Dermis microvascular lymphatic vessel endothelial cell (primary cell): ENCODE measurements at regions not wholly inside any gene's neighbourhood (a gene's known extent, or its start where the extent isn't known, plus 50 kb on each side); places are given as distances from the start of the nearest gene placed in this dataset.
"Not testable (repeated sequence)": the region's sequence is repeated elsewhere in the genome, so short reads cannot be mapped to it uniquely, and the experiment has no call there.

Experiments used
- DNase-seq, 2 donors: peaks; one replicate each; pipeline versions ENCODE4 v3.0.0 to v3.0.0-alpha.2; 2010; ENCODE audit warnings: low read depth in 2 of 2

- no peak for DNase-seq
These were observed 267.8 kb downstream of the MED10 start for GRCh38 chr5:6110441-6111005.

DNA sequence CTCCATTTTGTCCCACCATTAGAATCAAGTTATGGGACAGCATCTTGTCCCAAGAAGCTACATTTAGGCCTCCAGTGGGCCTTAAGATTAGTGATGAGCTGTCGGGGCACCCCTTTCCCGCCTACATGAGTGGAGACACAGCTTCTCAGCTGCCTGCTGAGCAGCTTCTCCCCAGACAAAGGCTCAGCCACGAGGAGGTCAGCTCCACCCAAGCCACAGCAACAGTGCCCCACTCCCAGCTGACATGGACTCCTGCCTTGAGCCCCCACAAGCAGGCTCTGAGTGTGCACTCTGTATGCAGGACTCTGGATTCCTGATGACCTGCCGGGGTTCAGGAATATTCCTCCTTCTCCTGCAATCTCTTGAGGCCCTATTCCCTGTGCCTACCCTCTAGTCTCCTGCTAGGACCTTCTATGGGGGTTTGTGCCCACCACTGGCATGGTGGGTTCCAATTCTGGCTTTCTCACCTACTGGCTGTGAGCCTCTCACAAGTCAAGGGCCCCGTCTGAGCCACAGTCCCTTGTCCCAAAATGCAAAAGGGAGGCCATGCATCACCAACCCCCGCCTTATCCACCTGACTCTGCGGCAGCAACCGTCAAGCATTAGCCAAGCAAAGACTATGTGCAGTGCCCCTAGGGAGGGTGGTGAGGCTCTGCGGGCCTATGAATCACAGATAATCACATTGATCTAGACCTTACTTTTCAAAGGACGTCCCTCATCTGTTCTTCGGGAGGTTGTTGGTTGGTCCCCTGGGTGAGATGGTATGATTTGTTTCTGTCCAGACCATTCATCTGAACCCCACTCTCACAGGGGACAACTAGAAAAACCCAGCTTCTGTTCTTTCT, 269.1 kb downstream of the MED10 start:
- no peak for DNase-seq

DNA sequence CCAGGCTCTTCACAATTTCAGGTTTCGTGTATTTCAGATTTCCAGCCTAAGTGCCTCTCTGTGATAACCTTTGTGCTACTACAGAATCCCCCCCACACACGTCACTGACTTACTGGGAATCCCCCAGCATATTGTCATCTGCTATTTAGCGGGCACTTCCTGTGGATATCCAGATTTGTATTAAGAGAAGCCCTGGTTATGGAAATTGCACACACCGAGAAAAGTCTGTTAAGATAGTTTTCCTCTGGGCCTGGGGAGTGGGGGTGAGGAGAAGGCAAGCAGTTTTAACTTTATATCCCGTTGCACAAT, 269.9 kb downstream of the MED10 start:
- no peak for DNase-seq

- DNase-seq, result no peak
These were observed 270.4 kb downstream of the MED10 start for GRCh38 chr5:6107675-6108539.

DNA sequence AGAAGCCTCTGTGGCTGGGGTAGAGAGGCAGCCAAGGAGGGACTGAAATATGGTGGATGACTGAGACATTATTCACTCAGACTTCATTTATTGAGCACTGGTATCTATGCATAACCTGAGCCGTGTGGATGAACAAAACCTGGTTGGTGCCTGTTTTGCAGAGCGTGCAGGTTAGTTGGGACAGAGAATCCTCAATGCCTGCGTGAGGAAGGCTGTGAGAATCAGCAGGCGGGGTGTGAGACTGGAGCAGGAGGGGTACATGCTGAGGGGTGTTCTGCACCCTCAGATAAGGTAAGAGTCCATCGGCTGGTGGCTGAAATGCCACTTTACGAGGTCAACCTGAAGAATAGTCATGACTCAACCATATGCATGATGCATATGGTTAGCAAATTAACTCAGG, 271.6 kb downstream of the MED10 start:
- DNase-seq, result no peak

DNA sequence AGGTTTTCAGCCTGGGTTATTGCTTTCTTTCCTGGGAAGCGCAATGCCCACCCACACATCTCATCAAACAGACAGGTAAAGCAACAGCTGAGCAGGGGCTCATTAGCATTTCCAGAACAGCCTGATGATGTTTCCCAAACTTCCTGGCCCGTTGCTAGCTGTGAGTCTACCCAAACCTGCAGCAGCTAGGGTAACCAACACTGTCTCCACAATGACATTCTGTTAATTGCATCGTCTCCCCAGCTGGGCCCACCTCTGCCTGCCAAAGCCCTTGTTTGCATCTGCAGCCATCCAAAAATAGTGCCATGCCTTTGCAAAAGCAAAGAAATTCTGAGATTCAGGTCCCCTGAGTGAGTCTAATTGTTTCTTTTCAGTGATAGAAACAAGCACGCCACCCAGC, 273.0 kb downstream of the MED10 start:
- no peak for DNase-seq

DNA sequence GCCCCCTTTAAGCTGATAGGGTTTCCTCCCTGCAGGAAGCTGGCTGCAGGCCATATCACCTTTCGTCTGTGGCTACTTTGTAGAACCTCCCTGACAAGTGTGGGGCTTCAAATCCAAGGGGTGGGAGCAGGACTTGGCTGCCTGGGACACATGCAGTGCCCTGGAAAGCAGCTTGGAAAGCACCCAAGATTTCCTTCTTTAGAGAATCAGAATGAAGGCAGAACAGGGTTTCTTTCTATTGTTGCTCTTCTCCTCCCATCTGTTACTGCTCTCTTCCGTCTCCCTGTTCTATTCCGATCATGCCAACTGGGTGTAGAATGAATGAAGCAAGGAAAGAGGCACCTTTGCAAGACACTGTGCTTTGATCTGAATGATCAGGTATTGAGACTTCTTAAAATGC, 282.2 kb downstream of the MED10 start:
- DNase-seq, result no peak

DNA sequence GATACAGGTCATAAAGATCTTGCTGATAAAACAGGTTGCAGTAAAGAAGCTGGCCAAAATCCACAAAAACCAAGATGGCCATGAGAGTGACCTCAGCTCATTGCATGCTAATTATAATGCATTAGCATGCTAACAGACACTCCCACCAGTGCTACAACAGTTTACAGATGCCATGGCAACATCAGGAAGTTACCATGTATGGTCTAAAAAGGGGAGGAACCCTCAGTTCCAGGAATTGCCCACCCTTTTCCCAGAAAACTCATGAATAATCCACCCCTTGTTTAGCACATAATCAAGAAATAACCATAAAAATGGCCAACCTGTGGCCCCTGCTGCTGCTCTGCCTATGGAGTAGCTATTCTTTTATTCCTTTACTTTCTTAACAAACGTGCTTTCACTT, 284.2 kb downstream of the MED10 start:
- DNase-seq, result not testable (repeated sequence)

GRCh38 chr5:6090838-6091237, 287.5 kb downstream of the MED10 start:
- no peak for DNase-seq

GRCh38 chr5:6090079-6090654, 288.2 kb downstream of the MED10 start:
- DNase-seq, result no peak

DNA sequence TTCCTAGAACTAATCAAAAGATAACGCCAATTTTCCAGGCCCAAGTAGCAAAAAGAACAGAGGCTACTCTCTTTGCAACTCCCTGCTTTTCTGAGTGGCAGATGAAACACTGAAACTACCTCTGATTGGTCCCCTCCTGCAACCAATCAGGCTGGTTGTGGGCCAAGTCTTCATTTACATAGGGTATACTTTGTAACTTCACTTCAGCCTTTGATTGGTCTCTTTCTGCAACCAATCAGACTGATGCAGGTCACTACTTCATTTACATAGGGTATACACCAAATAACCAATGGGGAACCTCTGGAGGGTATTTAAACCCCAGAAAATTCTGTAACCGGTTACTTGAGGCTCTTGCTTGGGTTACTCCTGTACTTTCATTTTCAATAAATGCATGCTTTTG, 289.6 kb downstream of the MED10 start:
- no peak for DNase-seq

GRCh38 chr5:6087576-6087975, 290.8 kb downstream of the MED10 start:
- DNase-seq, result no peak

DNA sequence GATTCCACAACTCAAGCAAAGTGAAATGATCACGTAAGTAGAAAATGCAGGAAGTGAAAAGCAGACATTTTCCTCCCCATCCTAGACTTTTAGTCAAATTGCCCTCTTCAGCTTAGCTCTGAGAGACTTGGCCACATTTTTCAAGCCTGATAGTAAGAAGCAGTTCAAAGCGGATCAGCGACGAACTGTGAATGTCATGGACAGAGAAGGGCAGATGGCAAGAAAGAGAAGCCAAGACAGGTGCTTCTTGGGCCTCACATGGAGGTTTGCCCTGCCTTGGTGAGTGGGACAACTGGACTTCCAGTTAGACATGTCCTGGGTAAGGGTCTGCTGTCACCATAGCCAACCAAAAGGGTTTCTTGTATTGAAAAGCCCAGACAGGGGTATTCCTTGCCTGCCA, 291.5 kb downstream of the MED10 start:
- no peak for DNase-seq

DNA sequence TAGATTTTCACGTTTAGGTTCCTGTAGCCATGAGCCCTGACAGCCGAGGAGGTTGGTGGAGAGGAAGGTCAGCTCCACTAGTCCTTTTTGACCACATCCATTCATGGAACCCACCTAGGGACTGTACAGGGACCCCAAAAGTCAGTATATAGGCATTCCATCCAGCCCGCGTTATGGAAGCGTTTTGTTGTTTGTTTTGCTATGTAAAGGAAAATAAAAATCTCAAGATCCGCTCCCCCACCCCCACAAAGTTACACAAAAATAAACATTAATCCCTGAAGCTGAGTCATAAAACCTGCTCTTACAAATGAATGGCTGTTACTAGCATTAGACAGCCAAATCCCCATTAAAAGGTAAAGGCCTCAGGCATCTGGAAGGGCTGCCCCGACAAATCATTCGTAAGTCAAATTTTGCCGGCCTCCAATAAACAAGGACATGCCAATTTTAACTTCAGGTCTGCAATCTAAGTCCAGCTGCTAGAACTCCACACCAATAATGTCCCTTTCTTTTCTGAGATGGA, 292.9 kb downstream of the MED10 start:
- DNase-seq, result no peak

DNA sequence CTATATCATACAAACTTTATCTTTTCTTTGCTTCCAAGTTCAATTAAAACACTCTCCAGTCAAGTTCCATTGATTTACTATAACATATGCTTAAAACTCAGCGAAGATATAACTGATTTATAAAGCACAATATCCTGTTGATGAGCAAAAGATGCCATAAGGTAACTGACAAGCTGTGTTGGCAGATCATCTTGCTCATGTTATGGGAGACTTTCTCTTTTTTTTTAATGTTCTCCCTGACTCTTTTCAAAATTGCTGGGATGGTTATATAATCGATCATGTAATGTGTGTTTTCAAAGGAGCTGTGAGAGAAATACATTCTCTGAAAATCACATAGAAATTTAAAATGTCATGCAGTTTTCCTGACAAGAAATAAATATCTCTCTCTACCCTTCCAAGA, 293.5 kb downstream of the MED10 start:
- DNase-seq, result no peak

- no peak for DNase-seq
These were observed 294.0 kb downstream of the MED10 start for GRCh38 chr5:6084376-6084775.

GRCh38 chr5:6083311-6083978, 294.9 kb downstream of the MED10 start:
- DNase-seq, result no peak

DNA sequence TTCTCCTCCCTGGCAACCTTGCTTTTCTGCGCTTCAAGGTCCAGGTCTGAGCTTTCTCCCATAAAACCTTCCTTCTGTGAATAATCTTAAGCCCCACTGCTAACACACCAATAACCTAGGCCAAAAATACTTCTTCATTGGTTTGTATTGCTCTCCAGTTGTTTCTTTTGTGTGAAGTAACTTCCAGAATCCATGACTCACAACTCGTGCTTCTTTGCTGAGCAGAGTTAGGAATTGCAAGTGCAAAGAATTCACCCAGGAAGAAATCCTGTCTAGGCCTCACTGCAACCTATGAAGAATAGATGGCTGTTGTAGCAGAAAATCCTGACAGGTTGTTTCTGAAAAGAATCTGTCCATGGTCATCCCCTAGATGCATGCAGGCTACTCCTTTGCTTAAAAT, 295.7 kb downstream of the MED10 start:
- no peak for DNase-seq

- DNase-seq, result no peak
These were observed 296.6 kb downstream of the MED10 start for GRCh38 chr5:6081727-6082210.

DNA sequence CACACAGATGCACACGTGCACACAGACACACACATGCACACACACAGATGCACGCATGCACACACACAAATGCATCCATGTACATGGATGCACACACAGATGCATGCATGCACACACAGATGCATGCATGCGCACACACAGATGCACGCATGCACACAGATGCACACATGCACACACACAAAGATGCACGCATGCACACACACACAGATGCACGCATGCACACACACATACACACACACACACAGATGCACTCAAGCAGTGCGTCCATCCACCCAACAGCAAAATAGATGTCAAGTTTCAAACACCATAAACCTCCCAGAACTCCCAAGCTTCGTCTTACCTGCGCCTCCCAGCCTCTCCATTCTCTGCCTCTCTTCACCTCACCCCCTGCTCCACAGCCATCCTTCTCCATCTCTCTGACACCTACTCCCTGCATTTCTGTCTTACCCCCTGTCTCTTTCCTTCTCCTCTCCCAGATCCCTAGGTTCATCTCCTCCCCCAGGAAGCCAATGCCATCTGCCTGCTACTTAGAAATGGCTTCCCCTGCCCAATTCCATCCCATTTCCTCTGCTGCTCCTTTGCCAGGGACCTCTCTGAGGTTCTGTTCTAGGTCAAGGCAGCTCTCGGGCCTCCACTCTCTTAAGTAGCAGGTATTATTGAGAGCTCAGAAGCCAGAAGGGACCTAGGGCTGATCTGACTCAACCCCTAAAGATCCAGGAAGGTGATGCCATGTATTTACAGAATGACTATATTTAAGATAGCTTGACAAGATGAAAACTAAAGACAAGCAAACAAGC, 297.2 kb downstream of the MED10 start:
- no peak for DNase-seq

GRCh38 chr5:6080436-6080835, 297.9 kb downstream of the MED10 start:
- no peak for DNase-seq
